COLO668 (cell line): ENCODE measurements at regions not wholly inside any gene's neighbourhood (a gene's known extent, or its start where the extent isn't known, plus 50 kb on each side); places are given as distances from the start of the nearest gene placed in this dataset.

ENCODE experiments used
- DNase-seq: peaks from one replicate; lab custom pipeline; 2025; ENCODE audit not compliant: unreplicated experiment; lab: John Stamatoyannopoulos, UW

GRCh38 chr10:35916791-35917190 lies 274.7 kb upstream of the FZD8 start:
- DNase-seq: no peak

- no peak for DNase-seq
Measured at GRCh38 chr10:35913628-35914027, 271.5 kb upstream of the FZD8 start.

GRCh38 chr10:35912615-35913569 lies 270.8 kb upstream of the FZD8 start:
- no peak for DNase-seq

- no peak for DNase-seq
Measured at GRCh38 chr10:35911954-35912353, 269.9 kb upstream of the FZD8 start.

- DNase-seq: no peak
Measured at GRCh38 chr10:35911233-35911632, 269.1 kb upstream of the FZD8 start.

- DNase-seq: no peak
Measured at GRCh38 chr10:35910234-35910633, 268.1 kb upstream of the FZD8 start.

GRCh38 chr10:35909121-35909720 lies 267.1 kb upstream of the FZD8 start:
- no peak for DNase-seq

- DNase-seq: no peak
Measured at GRCh38 chr10:35908451-35908850, 266.4 kb upstream of the FZD8 start.

GRCh38 chr10:35907548-35907947 lies 265.5 kb upstream of the FZD8 start:
- DNase-seq: no peak

GRCh38 chr10:35906155-35906554 lies 264.1 kb upstream of the FZD8 start:
- no peak for DNase-seq

GRCh38 chr10:35903021-35903420 lies 260.9 kb upstream of the FZD8 start:
- DNase-seq: no peak

- DNase-seq: no peak
Measured at GRCh38 chr10:35898716-35899440, 256.8 kb upstream of the FZD8 start.

- DNase-seq: no peak
Measured at GRCh38 chr10:35896001-35896400, 253.9 kb upstream of the FZD8 start.

GRCh38 chr10:35895331-35895730 lies 253.2 kb upstream of the FZD8 start:
- no peak for DNase-seq

- DNase-seq: no peak
Measured at GRCh38 chr10:35892526-35892925, 250.4 kb upstream of the FZD8 start.

GRCh38 chr10:35890676-35891495 lies 248.8 kb upstream of the FZD8 start:
- no peak for DNase-seq

GRCh38 chr10:35889971-35890675 lies 248.0 kb upstream of the FZD8 start:
- no peak for DNase-seq

- DNase-seq: no peak
Measured at GRCh38 chr10:35889226-35889625, 247.1 kb upstream of the FZD8 start.

GRCh38 chr10:35888400-35888799 lies 246.3 kb upstream of the FZD8 start:
- DNase-seq: no peak

GRCh38 chr10:35887685-35888084 lies 245.6 kb upstream of the FZD8 start:
- DNase-seq: no peak
